ENCODE measurements at regions not wholly inside any gene's neighbourhood (a gene's known extent, or its start where the extent isn't known, plus 50 kb on each side); places are given as distances from the start of the nearest gene placed in this dataset.

- Histone ChIP-seq H3K9me3 (ENCODE audit: low read depth) (no peaks in the 10 kb centered on the region), H3K36me3 (ENCODE audit: low read depth) (no peaks in the 10 kb centered on the region), H3K27me3 (replicated peaks; ENCODE audit: insufficient read depth) (no peaks in the 10 kb centered on the region), H3K9me2 (ENCODE audit: insufficient read depth) (no peaks in the 10 kb centered on the region), H3K4me3 (no peak overlapping the region), H3K27ac (no peak overlapping the region), H3K79me2 (ENCODE audit: insufficient read depth) (no peaks in the 10 kb centered on the region), H3K9ac (no peak overlapping the region), H4K20me1 (ENCODE audit: insufficient read depth) (no peaks in the 10 kb centered on the region), H3F3A (ENCODE audit: insufficient read depth) (no peaks in the 10 kb centered on the region), H3K4me2 (ENCODE audit: unreplicated experiment) (no peak overlapping the region), H3K4me1 (ENCODE audit: insufficient read depth) (no peaks in the 10 kb centered on the region), H2AFZ (no peak overlapping the region)
- no peak for DNase-seq
- in situ Hi-C loops (cut with MboI) = no loop called here
- 7 to 10% methylated on average over 1 of the region's 1 CpG for WGBS, 2 experiments (ENCODE audit: low coverage in 1 of 2, low lambda C conversion rate in 2 of 2, missing lambda C conversion rate in 2 of 2)
- TF ChIP-seq EZH2 (IDR thresholded peaks at IDR 0.05; ENCODE audit: insufficient read depth, poor library complexity, severe bottlenecking) (no peak), EZH2phosphoT487 (IDR thresholded peaks at IDR 0.05; ENCODE audit: insufficient read depth, low read depth) (no peak)
Observed at GRCh38 chr20:41910558-41910957, 292.4 kb upstream of the CHD6 start.

GRCh38 chr20:41905199-41905598, 287.0 kb upstream of the CHD6 start:
- no peaks in the 10 kb centered on the region for H3K9me3 ChIP-seq (ENCODE audit: low read depth)
- H3K36me3 ChIP-seq (ENCODE audit: low read depth) = no peaks in the 10 kb centered on the region
- H3K9ac ChIP-seq = no peak overlapping the region
- in situ Hi-C loops (cut with MboI) = no loop called here
- 14 to 16% methylated on average over 4 of the region's 4 CpGs for WGBS, 2 experiments (ENCODE audit: low coverage in 1 of 2, low lambda C conversion rate in 2 of 2, missing lambda C conversion rate in 2 of 2)
- TF ChIP-seq EZH2phosphoT487 (IDR thresholded peaks at IDR 0.05; ENCODE audit: insufficient read depth, low read depth) (no peak), EZH2 (IDR thresholded peaks at IDR 0.05; ENCODE audit: insufficient read depth, poor library complexity, severe bottlenecking) (no peak)
- no peak overlapping the region for H3K27ac ChIP-seq
- H3K4me3 ChIP-seq = no peak overlapping the region
- H2AFZ ChIP-seq = no peak overlapping the region
- no peaks in the 10 kb centered on the region for H3F3A ChIP-seq (ENCODE audit: insufficient read depth)
- DNase-seq = no peak
- no peaks in the 10 kb centered on the region for H3K27me3 ChIP-seq (replicated peaks; ENCODE audit: insufficient read depth)
- no peaks in the 10 kb centered on the region for H3K9me2 ChIP-seq (ENCODE audit: insufficient read depth)
- no peak overlapping the region for H3K4me2 ChIP-seq (ENCODE audit: unreplicated experiment)
- no peaks in the 10 kb centered on the region for H3K79me2 ChIP-seq (ENCODE audit: insufficient read depth)
- no peaks in the 10 kb centered on the region for H4K20me1 ChIP-seq (ENCODE audit: insufficient read depth)
- H3K4me1 ChIP-seq (ENCODE audit: insufficient read depth) = no peaks in the 10 kb centered on the region

GRCh38 chr20:41903586-41903985, 285.4 kb upstream of the CHD6 start:
- H3K36me3 ChIP-seq (ENCODE audit: low read depth) = no peaks in the 10 kb centered on the region
- no peaks in the 10 kb centered on the region for H3K9me3 ChIP-seq (ENCODE audit: low read depth)
- no peak overlapping the region for H3K4me2 ChIP-seq (ENCODE audit: unreplicated experiment)
- H2AFZ ChIP-seq = no peak overlapping the region
- no peak for DNase-seq
- in situ Hi-C loops (cut with MboI) = no loop called here
- H3K79me2 ChIP-seq (ENCODE audit: insufficient read depth) = no peaks in the 10 kb centered on the region
- no peak for TF ChIP-seq EZH2phosphoT487 (IDR thresholded peaks at IDR 0.05; ENCODE audit: insufficient read depth, low read depth)
- no peak for TF ChIP-seq EZH2 (IDR thresholded peaks at IDR 0.05; ENCODE audit: insufficient read depth, poor library complexity, severe bottlenecking)
- no peaks in the 10 kb centered on the region for H3F3A ChIP-seq (ENCODE audit: insufficient read depth)
- H3K27ac ChIP-seq = no peak overlapping the region
- H3K4me1 ChIP-seq (ENCODE audit: insufficient read depth) = no peaks in the 10 kb centered on the region
- WGBS, 2 experiments (ENCODE audit: low coverage in 1 of 2, low lambda C conversion rate in 2 of 2, missing lambda C conversion rate in 2 of 2) = 0 to 1% methylated on average over 4 of the region's 4 CpGs
- H4K20me1 ChIP-seq (ENCODE audit: insufficient read depth) = no peaks in the 10 kb centered on the region
- no peaks in the 10 kb centered on the region for H3K9me2 ChIP-seq (ENCODE audit: insufficient read depth)
- H3K4me3 ChIP-seq = no peak overlapping the region
- H3K9ac ChIP-seq = no peak overlapping the region
- H3K27me3 ChIP-seq (replicated peaks; ENCODE audit: insufficient read depth) = no peaks in the 10 kb centered on the region

- DNase-seq = no peak
- no peaks in the 10 kb centered on the region for H3K9me2 ChIP-seq (ENCODE audit: insufficient read depth)
- in situ Hi-C loops (cut with MboI) = no loop called here
- no peak overlapping the region for H3K4me3 ChIP-seq
- no peak overlapping the region for H3K27ac ChIP-seq
- WGBS, 2 experiments (ENCODE audit: low coverage in 1 of 2, low lambda C conversion rate in 2 of 2, missing lambda C conversion rate in 2 of 2) = 1% methylated on average over 4 of the region's 4 CpGs
- no peaks in the 10 kb centered on the region for H4K20me1 ChIP-seq (ENCODE audit: insufficient read depth)
- no peaks in the 10 kb centered on the region for H3F3A ChIP-seq (ENCODE audit: insufficient read depth)
- no peaks in the 10 kb centered on the region for H3K79me2 ChIP-seq (ENCODE audit: insufficient read depth)
- H3K4me1 ChIP-seq (ENCODE audit: insufficient read depth) = no peaks in the 10 kb centered on the region
- TF ChIP-seq EZH2 (IDR thresholded peaks at IDR 0.05; ENCODE audit: insufficient read depth, poor library complexity, severe bottlenecking) = no peak
- TF ChIP-seq EZH2phosphoT487 (IDR thresholded peaks at IDR 0.05; ENCODE audit: insufficient read depth, low read depth) = no peak
- H3K36me3 ChIP-seq (ENCODE audit: low read depth) = no peaks in the 10 kb centered on the region
- H3K27me3 ChIP-seq (replicated peaks; ENCODE audit: insufficient read depth) = no peaks in the 10 kb centered on the region
- no peak overlapping the region for H3K4me2 ChIP-seq (ENCODE audit: unreplicated experiment)
- H3K9me3 ChIP-seq (ENCODE audit: low read depth) = no peaks in the 10 kb centered on the region
- H3K9ac ChIP-seq = no peak overlapping the region
- no peak overlapping the region for H2AFZ ChIP-seq
Observed at GRCh38 chr20:41902346-41902745, 284.2 kb upstream of the CHD6 start.

GRCh38 chr20:41900201-41900691, 282.1 kb upstream of the CHD6 start:
- WGBS, 2 experiments (ENCODE audit: low coverage in 1 of 2, low lambda C conversion rate in 2 of 2, missing lambda C conversion rate in 2 of 2) = 20 to 25% methylated on average over 4 of the region's 4 CpGs
- Histone ChIP-seq H3K9ac (no peak overlapping the region), H3K4me1 (ENCODE audit: insufficient read depth) (no peaks in the 10 kb centered on the region), H3K27ac (no peak overlapping the region), H3K4me3 (no peak overlapping the region), H3K4me2 (ENCODE audit: unreplicated experiment) (no peak overlapping the region), H2AFZ (no peak overlapping the region), H3K27me3 (replicated peaks; ENCODE audit: insufficient read depth) (no peaks in the 10 kb centered on the region), H3K36me3 (ENCODE audit: low read depth) (no peaks in the 10 kb centered on the region), H3F3A (ENCODE audit: insufficient read depth) (no peaks in the 10 kb centered on the region), H3K9me3 (ENCODE audit: low read depth) (no peaks in the 10 kb centered on the region), H4K20me1 (ENCODE audit: insufficient read depth) (no peaks in the 10 kb centered on the region), H3K9me2 (ENCODE audit: insufficient read depth) (no peaks in the 10 kb centered on the region), H3K79me2 (ENCODE audit: insufficient read depth) (no peaks in the 10 kb centered on the region)
- in situ Hi-C loops (cut with MboI) = no loop called here
- no peak for DNase-seq
- no peak for TF ChIP-seq EZH2 (IDR thresholded peaks at IDR 0.05; ENCODE audit: insufficient read depth, poor library complexity, severe bottlenecking)
- TF ChIP-seq EZH2phosphoT487 (IDR thresholded peaks at IDR 0.05; ENCODE audit: insufficient read depth, low read depth) = no peak
